ENCODE measurements at regions not wholly inside any gene's neighbourhood (a gene's known extent, or its start where the extent isn't known, plus 50 kb on each side); places are given as distances from the start of the nearest gene placed in this dataset.

GRCh38 chr10:3992382-3993178 is 207.6 kb upstream of the KLF6 start:
- intact Hi-C loops (cut with micrococcal nuclease): no loop called here
- Mint-ChIP-seq H3K27ac (no peak overlapping the region), H3K4me3 (no peak overlapping the region), H3K9me3 (ENCODE audit: insufficient read depth) (no peaks in the 10 kb centered on the region), H3K4me1 (peaks cover 9% of the 10 kb centered on the region), H3K27me3 (no peaks in the 10 kb centered on the region)
- H2AFZ ChIP-seq (ENCODE audit: insufficient read depth, low read depth, low read length, poor library complexity, severe bottlenecking): no peak overlapping the region
- H3K27me3 ChIP-seq (replicated peaks in 1 of 4; ENCODE audit: control extremely low read depth in 1 of 4, control insufficient read depth in 3 of 4, insufficient read depth in 4 of 4, low read length in 3 of 4): no peaks in the 10 kb centered on the region
- no peaks in the 10 kb centered on the region for H3K36me3 ChIP-seq (replicated peaks in 1 of 2; ENCODE audit: control extremely low read depth in 1 of 2, control insufficient read depth in 1 of 2, extremely low read depth in 1 of 2, insufficient read depth in 2 of 2, low read length in 1 of 2)
- CTCF ChIA-PET: no interaction called here
- no peaks in the 10 kb centered on the region for H4K20me1 ChIP-seq (ENCODE audit: control insufficient read depth, insufficient read depth, low read length, poor library complexity, severe bottlenecking)
- H3K4me2 ChIP-seq (replicated peaks; ENCODE audit: low read depth, low read length, poor library complexity, severe bottlenecking): no peak overlapping the region
- no peak overlapping the region for H3K27ac ChIP-seq (ENCODE audit: low read length in 2 of 2)
- DNase-seq (no peak), ATAC-seq (ENCODE audit: low read depth) (no peak)
- POLR2A ChIA-PET: no interaction called here
- no peaks in the 10 kb centered on the region for H3K4me1 ChIP-seq (ENCODE audit: control insufficient read depth in 2 of 2, insufficient read depth in 2 of 2, low read length in 2 of 2)
- no peak overlapping the region for H3K9ac ChIP-seq (ENCODE audit: low read length)
- H3K79me2 ChIP-seq (ENCODE audit: control insufficient read depth, insufficient read depth, low read length): no peaks in the 10 kb centered on the region
- WGBS (ENCODE audit: insufficient coverage): 93% methylated on average over 16 of the region's 16 CpGs
- H3K4me3 ChIP-seq (ENCODE audit: control extremely low read depth in 1 of 5, extremely low read depth in 1 of 5, insufficient read depth in 1 of 5, low read depth in 2 of 5, low read length in 4 of 5): no peak overlapping the region
- TF ChIP-seq CTCF (IDR thresholded peaks at IDR 0.05): no peak
- no peak for TF ChIP-seq EZH2 (IDR thresholded peaks at IDR 0.05; ENCODE audit: borderline replicate concordance, insufficient read depth, low read depth, low read length, poor library complexity, severe bottlenecking)
- no peaks in the 10 kb centered on the region for H3K9me3 ChIP-seq (ENCODE audit: control extremely low read depth in 1 of 3, control insufficient read depth in 2 of 3, insufficient read depth in 1 of 3, low read length in 2 of 3)

- H3K27me3 ChIP-seq (replicated peaks in 1 of 4; ENCODE audit: control extremely low read depth in 1 of 4, control insufficient read depth in 3 of 4, insufficient read depth in 4 of 4, low read length in 3 of 4): no peaks in the 10 kb centered on the region
- no peaks in the 10 kb centered on the region for H3K36me3 ChIP-seq (replicated peaks in 1 of 2; ENCODE audit: control extremely low read depth in 1 of 2, control insufficient read depth in 1 of 2, extremely low read depth in 1 of 2, insufficient read depth in 2 of 2, low read length in 1 of 2)
- DNase-seq: no peak
- Mint-ChIP-seq H3K4me1 (peaks cover 11% of the 10 kb centered on the region), H3K27me3 (no peaks in the 10 kb centered on the region), H3K9me3 (ENCODE audit: insufficient read depth) (no peaks in the 10 kb centered on the region), H3K27ac (no peak overlapping the region), H3K4me3 (no peak overlapping the region)
- no peak overlapping the region for H3K27ac ChIP-seq (ENCODE audit: low read length in 2 of 2)
- no peaks in the 10 kb centered on the region for H4K20me1 ChIP-seq (ENCODE audit: control insufficient read depth, insufficient read depth, low read length, poor library complexity, severe bottlenecking)
- H2AFZ ChIP-seq (ENCODE audit: insufficient read depth, low read depth, low read length, poor library complexity, severe bottlenecking): no peak overlapping the region
- intact Hi-C loops (cut with micrococcal nuclease): no loop called here
- ChIA-PET POLR2A (no interaction called here), CTCF (no interaction called here)
- no peak overlapping the region for H3K4me3 ChIP-seq (ENCODE audit: control extremely low read depth in 1 of 5, extremely low read depth in 1 of 5, insufficient read depth in 1 of 5, low read depth in 2 of 5, low read length in 4 of 5)
- no peak for TF ChIP-seq CTCF (IDR thresholded peaks at IDR 0.05)
- TF ChIP-seq EZH2 (IDR thresholded peaks at IDR 0.05; ENCODE audit: borderline replicate concordance, insufficient read depth, low read depth, low read length, poor library complexity, severe bottlenecking): no peak
- H3K9ac ChIP-seq (ENCODE audit: low read length): no peak overlapping the region
- H3K79me2 ChIP-seq (ENCODE audit: control insufficient read depth, insufficient read depth, low read length): no peaks in the 10 kb centered on the region
- ATAC-seq (ENCODE audit: low read depth): no peak
- 97% methylated on average over 3 of the region's 5 CpGs for WGBS (ENCODE audit: insufficient coverage)
- H3K9me3 ChIP-seq (ENCODE audit: control extremely low read depth in 1 of 3, control insufficient read depth in 2 of 3, insufficient read depth in 1 of 3, low read length in 2 of 3): peaks cover 0 to 4% (median 0%) of the 10 kb centered on the region in 3 donors
- H3K4me1 ChIP-seq (ENCODE audit: control insufficient read depth in 2 of 2, insufficient read depth in 2 of 2, low read length in 2 of 2): no peaks in the 10 kb centered on the region
- no peak overlapping the region for H3K4me2 ChIP-seq (replicated peaks; ENCODE audit: low read depth, low read length, poor library complexity, severe bottlenecking)
These were observed 205.3 kb upstream of the KLF6 start for GRCh38 chr10:3990307-3990706.

Data from B cell (primary cell).